K562 (cell line): ENCODE measurements at regions not wholly inside any gene's neighbourhood (a gene's known extent, or its start where the extent isn't known, plus 50 kb on each side); places are given as distances from the start of the nearest gene placed in this dataset.

Experiments
- ATAC-seq: fragments of 200-7000 bp; cut with Tn5 transposase; 3 replicates; pipeline ENCODE4 v1.9.1; 2020; ENCODE audit warnings: moderate library complexity
- BruUV-seq: library from RNA; stranded (reverse); fragments of 400-500 nt; replicated peaks from 2 replicates; lab custom pipeline; 2021; lab: Mats Ljungman, UMichigan
- CTCF ChIA-PET: fragments of 300-600 bp; formaldehyde crosslinking; extraction: SDS; loops from one replicate; lab custom pipeline; 2021; ENCODE audit warnings: low intra/inter-chr PET ratio; lab: Yijun Ruan, JAX
- POLR2A ChIA-PET: fragments of 300-600, 350-650 bp; sonication (Branson Sonifier 250); formaldehyde crosslinking; extraction: SDS; loops from one replicate; lab custom pipeline; 2021; ENCODE audit warnings: antibody characterized with exemption, inconsistent platforms; lab: Yijun Ruan, JAX
- DNase-seq, 4 experiments: peaks; one replicate each; pipeline versions ENCODE4 v3.0.0 to v3.0.0-alpha.2; 2011 to 2018; ENCODE audit warnings: low spot score in 3 of 4, mixed read lengths in 3 of 4; ENCODE audit errors: extremely low read depth in 1 of 4
- FAIRE-seq: peaks from 2 replicates; lab custom pipeline; 2011; peaks lifted over from hg19 to GRCh38; lab: Jason Lieb, UNC
- H2AFZ ChIP-seq: 2 replicates; pipeline ENCODE4 v1.6.0; 2011; ENCODE audit warnings: low read depth, low read length, control low read depth, inconsistent platforms
- H3K27ac ChIP-seq: fragments of 200-600 bp; 3 replicates; pipeline ENCODE4 v1.8.0; 2011; ENCODE audit warnings: low read depth, mild to moderate bottlenecking, control low read depth, inconsistent platforms, low read length, moderate library complexity, mixed read lengths; ENCODE audit errors: extremely low read depth
- H3K27me3 ChIP-seq, 2 experiments: fragments of 300-600 bp in 1 of 2; 2 replicates in 1 of 2; 3 replicates in 1 of 2; pipeline versions ENCODE4 v1.6.0 to v1.8.0; 2011; ENCODE audit warnings: inconsistent platforms in 2 of 2, low read length in 2 of 2, mild to moderate bottlenecking in 1 of 2, mixed read lengths in 1 of 2, moderate library complexity in 1 of 2; ENCODE audit not compliant: control insufficient read depth in 2 of 2, insufficient read depth in 2 of 2
- H3K36me3 ChIP-seq: fragments of 300-600 bp; 3 replicates; pipeline ENCODE4 v1.8.0; 2011; ENCODE audit warnings: mild to moderate bottlenecking, low read length, inconsistent platforms; ENCODE audit not compliant: control insufficient read depth, insufficient read depth
- H3K4me1 ChIP-seq, 2 experiments: fragments of 200-600 bp in 1 of 2; replicated peaks in 1 of 2; 2 replicates in 1 of 2; 3 replicates in 1 of 2; pipeline versions ENCODE4 v1.5.1 to v1.8.0; 2011; ENCODE audit warnings: inconsistent platforms in 2 of 2, low read length in 2 of 2, mild to moderate bottlenecking in 1 of 2, mixed read lengths in 1 of 2, moderate library complexity in 1 of 2; ENCODE audit not compliant: control insufficient read depth in 2 of 2, insufficient read depth in 2 of 2
- H3K4me2 ChIP-seq: 2 replicates; pipeline ENCODE4 v1.6.1; 2011; ENCODE audit warnings: low read length, control low read depth, inconsistent platforms, mixed read lengths; ENCODE audit not compliant: insufficient read depth
- H3K4me3 ChIP-seq: fragments of 200-600 bp; sonication (generic), shearing (Covaris generic); 2 replicates; pipeline ENCODE4 v1.5.1; 2016; ENCODE audit warnings: control low read depth, inconsistent platforms
- H3K79me2 ChIP-seq: fragments of 200-600 bp; 3 replicates; pipeline ENCODE4 v1.8.0; 2011; ENCODE audit warnings: low read length, inconsistent platforms; ENCODE audit not compliant: control insufficient read depth, insufficient read depth
- H3K9ac ChIP-seq, 2 experiments: 2 replicates each; pipeline versions ENCODE4 v1.6.0 to v1.6.1; 2011; ENCODE audit warnings: low read depth in 2 of 2, low read length in 2 of 2, control low read depth in 1 of 2, inconsistent platforms in 1 of 2, mild to moderate bottlenecking in 1 of 2, mixed read lengths in 1 of 2; ENCODE audit not compliant: insufficient read depth in 1 of 2
- H3K9me1 ChIP-seq: one replicate; pipeline ENCODE4 v1.6.0; 2011; ENCODE audit warnings: inconsistent platforms, mild to moderate bottlenecking, low read length, moderate library complexity; ENCODE audit not compliant: control insufficient read depth, insufficient read depth
- H3K9me3 ChIP-seq: replicated peaks from 2 replicates; pipeline ENCODE4 v1.5.1; 2011; ENCODE audit warnings: low read depth, low read length, inconsistent platforms; ENCODE audit not compliant: control insufficient read depth, insufficient read depth
- H4K20me1 ChIP-seq: replicated peaks from 2 replicates; pipeline ENCODE4 v1.6.1; 2011; ENCODE audit warnings: low read length, inconsistent platforms, mixed read lengths; ENCODE audit not compliant: control insufficient read depth, insufficient read depth
- E2F1 ChIP-seq: sonication (generic); formaldehyde crosslinking; IDR thresholded peaks from 2 replicates; pipeline ENCODE4 v1.8.1; 2023; ENCODE audit warnings: mild to moderate bottlenecking, missing genetic modification reagents, moderate library complexity
- EP300 ChIP-seq: IDR thresholded peaks from 2 replicates; pipeline ENCODE4 v1.6.1; 2012; ENCODE audit warnings: low read length, improper control_type of control experiment
- IRF1 ChIP-seq: sonication (generic); formaldehyde crosslinking; IDR thresholded peaks from 2 replicates; pipeline ENCODE4 v1.8.0; 2022; ENCODE audit warnings: missing genetic modification reagents, mild to moderate bottlenecking, borderline replicate concordance
- MED1 ChIP-seq: sonication (generic); formaldehyde crosslinking; IDR thresholded peaks from 2 replicates; pipeline ENCODE4 v1.8.1; 2023; ENCODE audit warnings: missing genetic modification reagents, borderline replicate concordance
- WGBS: fragments of 100-300 bp; shearing (Covaris generic); methylation state at CpG from one replicate; pipeline ENCODE4 v1.1.6; 2016; ENCODE audit warnings: low coverage, mixed read lengths; ENCODE audit not compliant: insufficient coverage; ENCODE audit errors: missing lambda C conversion rate; 5-methylcytosine and 5-hydroxymethylcytosine counted together
- in situ Hi-C: fragments of 300-500 bp; cut with MboI; formaldehyde crosslinking; loops from 4 replicates; pipeline ENCODE4 v1.15.0; 2018; ENCODE audit warnings: inconsistent platforms, mixed read lengths
- intact Hi-C: fragments of 100-400 bp; cut with micrococcal nuclease; formaldehyde crosslinking; loops from 2 replicates; pipeline ENCODE4 v1.14.2; 2022
- TF ChIP-seq, protein P1 (sequence below), 2 experiments: fragments of 450-650 bp in 1 of 2; sonication (generic) in 1 of 2; formaldehyde crosslinking in 1 of 2; IDR thresholded peaks in 1 of 2; conservative IDR thresholded peaks in 1 of 2; 2 replicates each; pipeline versions ENCODE4 v1.6.1 to v1.8.1; 2016 to 2023; ENCODE audit warnings: mild to moderate bottlenecking in 2 of 2, moderate library complexity in 2 of 2, inconsistent platforms in 1 of 2, missing genetic modification reagents in 1 of 2

- no peak for TF ChIP-seq E2F1 (CRISPR knock-in tag)
- TF ChIP-seq EP300, result no peak
Observed at GRCh38 chr12:13386323-13387039, 190.0 kb downstream of the EMP1 start (continued).

DNA sequence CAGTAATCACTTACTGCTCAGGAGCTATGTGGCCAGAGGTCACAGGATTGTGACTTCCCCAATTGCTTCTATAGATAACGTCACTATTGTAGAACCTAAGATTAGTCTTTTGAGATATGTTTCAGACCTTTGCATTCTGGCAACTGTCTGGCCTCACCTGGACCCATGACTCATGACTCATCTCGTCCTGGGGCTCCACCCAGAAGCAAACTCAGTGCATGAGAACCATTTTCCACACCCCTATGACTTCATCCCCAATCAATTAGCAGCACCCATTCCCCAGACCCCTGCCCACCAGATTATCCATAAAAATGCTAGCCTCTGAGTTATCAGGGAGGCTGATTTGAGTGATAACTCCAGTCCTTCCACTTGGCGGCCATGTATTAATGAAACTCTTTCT is 186.9 kb downstream of the EMP1 start:
- no peaks in the 10 kb centered on the region for H4K20me1 ChIP-seq
- in situ Hi-C loops, result no loop called here
- BruUV-seq, result no TSS peak
- TF ChIP-seq MED1 (CRISPR knock-in tag) (no peak), IRF1 (CRISPR knock-in tag) (no peak)
- TF ChIP-seq, protein P1, sequence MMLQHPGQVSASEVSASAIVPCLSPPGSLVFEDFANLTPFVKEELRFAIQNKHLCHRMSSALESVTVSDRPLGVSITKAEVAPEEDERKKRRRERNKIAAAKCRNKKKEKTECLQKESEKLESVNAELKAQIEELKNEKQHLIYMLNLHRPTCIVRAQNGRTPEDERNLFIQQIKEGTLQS (IDR thresholded peaks at IDR 0.05), result 0 out of 2 replicates have a peak, but pooled peaks have one; percentile 29
- TF ChIP-seq, protein P1 (CRISPR knock-in tag; conservative IDR thresholded peaks at IDR 0.05), result no peak
- H3K79me2 ChIP-seq, result no peaks in the 10 kb centered on the region
- H3K9me3 ChIP-seq, result no peaks in the 10 kb centered on the region
- no peaks in the 10 kb centered on the region for H3K36me3 ChIP-seq
- H3K4me1 ChIP-seq, result no peaks in the 10 kb centered on the region
- H3K9me1 ChIP-seq, result no peaks in the 10 kb centered on the region
- 0% methylated on average over 3 of the region's 3 CpGs for WGBS
- CTCF ChIA-PET, result no interaction called here
- DNase-seq (no peak), FAIRE-seq (no peak), ATAC-seq (no peak)
- POLR2A ChIA-PET, result no interaction called here
- no peak overlapping the region for H3K4me2 ChIP-seq
- H3K27me3 ChIP-seq, result no peaks in the 10 kb centered on the region
- H3K4me3 ChIP-seq, result no peak overlapping the region
- no peak overlapping the region for H2AFZ ChIP-seq
- intact Hi-C loops, result no loop called here
- H3K9ac ChIP-seq, result no peak overlapping the region
- no peak overlapping the region for H3K27ac ChIP-seq
